ENCODE measurements at regions not wholly inside any gene's neighbourhood (a gene's known extent, or its start where the extent isn't known, plus 50 kb on each side); places are given as distances from the start of the nearest gene placed in this dataset.

DNA sequence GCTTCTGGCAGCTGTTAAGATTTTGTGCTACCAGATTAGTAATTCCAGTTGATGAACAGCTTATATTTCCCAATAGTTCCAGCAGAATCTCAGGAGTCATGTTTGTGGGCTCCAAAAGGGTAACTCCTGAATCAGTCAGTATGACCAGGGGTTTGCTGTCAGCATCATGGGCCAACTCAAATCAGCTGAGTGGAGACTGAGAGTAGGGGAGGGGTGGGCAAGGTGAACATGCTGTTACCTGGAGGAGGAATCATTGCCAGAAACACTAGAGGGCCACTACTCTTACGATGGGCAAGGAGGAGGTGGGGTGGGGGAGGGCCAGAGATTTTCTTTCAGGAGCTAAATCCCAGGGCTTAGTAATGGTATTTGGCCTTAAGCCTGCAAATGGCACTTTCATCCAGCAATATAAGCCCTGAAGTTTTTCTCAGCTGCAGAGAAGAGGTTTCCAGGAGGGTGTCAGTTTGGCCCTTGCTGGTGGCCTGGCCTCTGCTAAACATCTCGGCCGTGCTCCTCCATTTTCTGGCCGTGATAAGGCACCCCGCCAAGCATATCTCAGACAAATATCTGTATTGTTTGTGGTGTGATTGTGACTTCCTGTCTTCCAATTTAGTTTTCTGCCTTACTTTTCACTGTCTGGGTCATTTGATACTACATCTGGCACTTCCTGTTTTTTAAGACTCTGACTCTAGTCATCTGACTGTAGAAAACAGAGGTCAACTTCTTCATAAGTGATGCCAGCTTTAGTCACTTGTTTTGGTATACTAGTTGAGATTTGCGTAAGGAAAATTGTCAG is 120.5 kb upstream of the CXCR4 start:
- DNase-seq: no peak

DNA sequence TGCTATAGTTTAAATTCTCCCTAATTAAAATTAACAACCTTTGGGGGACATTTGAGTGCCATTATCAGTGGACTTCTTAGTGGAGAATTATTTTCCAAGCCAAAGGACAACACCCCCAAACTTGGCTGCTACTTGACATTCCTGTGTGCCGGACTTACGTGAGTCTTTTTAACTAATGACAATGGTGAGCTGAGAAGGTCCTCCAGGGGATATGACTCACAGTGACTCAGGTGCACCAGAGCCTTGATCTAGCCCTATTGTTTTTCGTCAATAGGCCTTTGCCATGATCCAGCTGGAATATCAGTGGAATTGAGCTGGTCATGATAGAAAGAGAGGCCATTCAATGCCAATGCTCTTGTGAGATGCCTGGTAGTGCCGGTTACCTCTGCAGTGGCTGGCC is 118.1 kb upstream of the CXCR4 start:
- DNase-seq: no peak

DNA sequence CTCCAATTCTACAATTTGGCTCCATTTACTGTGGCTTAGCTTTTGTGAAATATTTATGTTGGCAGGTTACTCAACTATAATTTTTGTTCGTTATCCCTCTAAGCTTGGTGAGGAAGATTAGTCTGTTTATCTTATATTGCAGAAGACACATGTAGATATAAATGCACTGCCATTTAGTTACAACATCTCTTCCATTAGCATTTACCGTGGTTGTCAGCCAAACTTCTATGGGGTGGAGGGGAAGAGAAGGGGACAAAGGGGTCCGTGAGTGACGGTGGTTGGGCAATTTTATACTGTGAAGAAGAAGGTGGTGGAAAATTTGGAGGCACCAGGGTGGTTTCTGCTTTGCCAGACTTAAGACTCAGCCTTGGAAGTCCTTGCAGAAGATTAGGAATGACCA is 117.6 kb upstream of the CXCR4 start:
- DNase-seq: no peak

DNA sequence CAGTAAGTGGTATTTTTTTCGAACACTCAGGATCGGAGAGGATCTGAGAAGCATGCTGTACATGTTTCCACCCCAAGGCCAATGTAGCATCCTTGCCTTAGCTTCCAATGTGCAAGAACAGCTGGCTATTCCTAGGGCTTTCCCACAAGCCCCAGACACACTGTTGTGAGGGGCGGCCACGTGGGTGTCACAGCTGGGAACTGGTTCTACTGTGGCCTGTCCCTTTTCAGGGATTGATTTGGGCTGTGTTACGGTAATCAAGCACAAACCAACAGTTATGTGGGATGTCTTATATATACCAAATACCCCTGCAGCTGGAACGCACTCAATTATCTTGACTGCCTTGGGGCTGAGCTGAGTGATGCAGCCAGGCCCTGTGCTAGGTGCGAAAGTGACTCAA is 116.3 kb upstream of the CXCR4 start:
- DNase-seq: no peak

DNA sequence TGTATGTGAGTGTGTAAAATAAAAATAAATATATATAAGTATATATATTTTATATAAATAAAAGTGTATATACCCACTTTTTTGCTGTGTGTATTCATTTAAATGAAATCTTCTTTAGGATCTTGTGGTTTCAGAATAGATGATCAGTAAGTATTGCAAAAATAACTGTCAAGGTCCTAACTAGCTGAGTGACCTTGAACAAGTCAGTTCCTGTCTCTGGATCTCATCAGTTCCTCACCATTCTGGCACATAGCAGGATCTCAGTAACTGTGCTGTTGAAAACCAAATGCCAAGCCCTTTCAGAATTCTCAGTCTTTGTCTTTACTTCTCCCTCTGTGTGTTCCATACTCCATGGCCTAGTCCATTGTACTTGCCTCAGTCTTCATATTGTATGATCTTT is 115.3 kb upstream of the CXCR4 start:
- DNase-seq: no peak

DNA sequence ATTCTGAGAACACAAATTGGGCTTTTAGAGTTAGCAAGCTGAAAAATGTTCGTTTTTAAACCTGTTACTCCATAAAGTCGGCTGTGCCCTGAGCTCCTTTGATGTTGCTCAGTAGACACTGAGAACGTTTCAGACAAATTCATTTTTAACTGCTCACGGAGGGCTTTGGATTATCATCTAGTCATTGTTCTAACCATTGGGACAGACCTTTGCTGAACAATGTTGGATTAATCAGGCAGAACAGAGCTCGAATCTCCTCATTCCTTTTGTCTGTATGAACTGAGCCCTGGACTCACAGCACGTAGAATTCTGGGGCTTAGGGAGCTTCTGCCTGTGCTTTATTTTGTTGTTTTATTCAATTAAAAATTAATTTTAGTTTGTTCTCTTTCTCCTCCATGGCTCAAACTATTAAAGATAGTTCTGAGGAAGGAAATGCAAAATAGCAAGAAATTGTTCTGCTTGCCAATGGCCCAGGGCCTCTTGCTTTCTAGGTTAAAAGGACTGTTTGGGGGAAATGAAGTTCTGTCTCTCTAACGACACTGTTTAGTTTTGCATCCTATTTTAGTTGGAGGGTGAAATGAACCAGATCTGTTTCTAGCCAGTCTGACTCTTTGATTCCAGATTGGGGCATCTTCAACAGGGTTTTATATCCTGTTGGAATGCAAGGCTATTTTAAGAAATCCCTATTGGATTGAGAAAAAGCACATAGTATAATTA is 114.7 kb upstream of the CXCR4 start:
- DNase-seq: no peak

DNA sequence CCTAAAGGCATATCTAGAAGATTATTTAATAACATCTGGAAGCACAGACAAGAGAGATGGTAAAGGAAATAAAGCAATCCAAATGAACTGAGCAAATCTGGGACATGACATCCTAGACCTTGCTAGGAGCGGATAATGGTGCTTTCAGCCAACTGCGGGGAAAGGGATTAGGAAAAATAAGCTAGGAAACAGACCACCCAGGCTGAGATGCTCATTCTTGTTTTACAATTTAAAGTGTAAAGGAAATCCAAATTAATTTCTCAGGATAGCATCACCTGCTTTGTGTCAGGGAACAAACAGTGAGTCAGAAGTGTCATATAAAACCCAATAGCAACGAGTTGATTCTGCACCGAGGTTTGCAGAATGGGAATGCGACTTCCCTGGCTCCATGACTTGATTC is 112.5 kb upstream of the CXCR4 start:
- no peak for DNase-seq

DNA sequence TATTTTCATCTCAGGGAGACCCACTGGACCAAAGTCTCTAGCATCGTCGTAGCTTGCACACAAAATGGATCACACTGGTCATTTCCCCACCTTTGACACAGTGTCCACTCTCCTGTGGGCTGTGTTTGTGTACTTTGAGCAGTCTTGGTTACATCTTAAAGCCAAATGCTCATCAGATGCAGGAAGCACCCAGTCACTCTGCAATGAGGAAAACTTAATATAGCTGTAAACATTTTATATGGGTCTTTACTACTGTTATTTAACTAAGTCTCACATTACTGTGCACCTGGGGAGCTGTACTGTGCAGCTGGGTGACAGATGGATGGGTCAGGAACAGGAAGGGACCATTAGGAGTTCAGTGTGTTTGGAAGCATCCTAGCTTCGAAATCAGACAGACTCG is 109.0 kb upstream of the CXCR4 start:
- no peak for DNase-seq

DNA sequence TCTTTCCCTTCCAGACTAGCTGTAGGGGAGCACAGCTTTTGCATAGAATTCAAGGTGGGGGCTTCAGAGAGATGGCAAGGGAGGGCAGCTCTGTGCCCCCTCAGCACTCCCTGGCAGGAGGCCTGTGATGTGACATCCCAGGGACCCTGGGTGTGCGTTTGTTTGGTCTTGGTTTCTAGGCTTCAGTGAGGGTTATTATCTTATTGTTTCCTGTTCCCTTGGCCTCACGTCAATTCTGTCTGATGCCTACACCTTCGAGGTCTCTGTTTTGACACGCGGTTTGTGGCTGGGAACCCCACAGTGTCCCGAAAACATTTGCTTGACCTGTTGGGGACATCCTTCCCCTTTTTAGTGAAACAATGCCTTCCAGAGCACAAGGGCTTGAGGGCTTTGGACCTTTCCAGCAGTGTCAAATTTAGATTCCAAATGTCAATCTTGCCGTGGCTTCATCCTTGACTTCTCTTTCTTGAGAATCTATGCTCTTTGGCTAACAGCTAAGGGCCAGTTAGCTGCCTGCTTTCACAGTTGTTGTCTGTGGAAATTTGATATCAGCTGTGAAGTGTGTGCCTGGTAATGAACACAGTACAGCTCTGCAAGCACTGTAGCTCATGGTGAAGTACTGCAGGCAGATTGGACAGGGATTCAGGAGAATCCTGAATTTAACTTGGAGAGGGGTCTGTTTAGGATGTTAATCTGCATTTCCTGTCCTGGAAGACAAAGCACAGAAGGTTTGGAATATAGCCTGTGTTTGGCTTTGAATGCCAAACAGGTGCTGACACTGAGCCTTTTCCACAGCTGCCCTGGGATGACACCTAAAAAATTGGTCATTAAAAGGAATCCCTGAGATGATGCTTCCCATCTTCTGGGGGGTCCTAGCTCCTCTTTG is 108.2 kb upstream of the CXCR4 start:
- DNase-seq: no peak

DNA sequence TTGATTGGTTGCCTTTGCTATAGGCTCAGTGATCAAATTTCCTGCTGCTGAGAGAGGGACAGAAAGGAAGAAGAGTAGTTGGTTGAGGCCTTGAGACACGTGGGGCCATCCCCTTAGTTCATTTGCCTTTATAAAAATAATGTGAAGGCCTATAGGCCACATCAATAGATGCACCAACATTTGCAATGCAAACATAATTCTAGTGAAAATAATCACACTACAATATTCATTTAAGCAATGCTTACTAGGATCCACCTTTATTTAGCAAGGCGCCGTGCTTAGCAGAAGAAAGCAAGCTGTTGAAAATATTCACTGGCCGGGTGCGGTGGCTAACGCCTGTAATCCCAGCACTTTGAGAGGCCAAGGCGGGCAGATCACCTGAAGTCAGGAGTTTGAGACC is 105.3 kb upstream of the CXCR4 start:
- no peak for DNase-seq

DNA sequence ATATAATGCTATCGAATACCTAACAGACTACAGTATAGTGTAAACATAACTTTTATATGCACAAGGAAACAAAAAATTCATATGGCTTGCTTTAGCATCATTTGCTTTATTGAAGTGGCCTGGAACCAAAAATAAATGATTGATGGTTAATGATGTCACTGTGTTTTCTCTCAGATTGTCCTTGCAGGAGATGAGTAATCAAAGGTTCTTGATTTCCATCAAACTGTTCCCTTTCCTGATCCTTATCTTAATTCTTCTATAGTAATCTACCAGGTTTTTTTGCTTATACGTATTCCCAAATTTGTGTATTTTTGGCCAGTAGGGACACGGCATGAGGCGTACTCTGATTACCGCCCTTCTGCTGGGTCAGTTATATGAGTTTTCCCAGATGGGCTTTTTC is 104.9 kb upstream of the CXCR4 start:
- no peak for DNase-seq

DNA sequence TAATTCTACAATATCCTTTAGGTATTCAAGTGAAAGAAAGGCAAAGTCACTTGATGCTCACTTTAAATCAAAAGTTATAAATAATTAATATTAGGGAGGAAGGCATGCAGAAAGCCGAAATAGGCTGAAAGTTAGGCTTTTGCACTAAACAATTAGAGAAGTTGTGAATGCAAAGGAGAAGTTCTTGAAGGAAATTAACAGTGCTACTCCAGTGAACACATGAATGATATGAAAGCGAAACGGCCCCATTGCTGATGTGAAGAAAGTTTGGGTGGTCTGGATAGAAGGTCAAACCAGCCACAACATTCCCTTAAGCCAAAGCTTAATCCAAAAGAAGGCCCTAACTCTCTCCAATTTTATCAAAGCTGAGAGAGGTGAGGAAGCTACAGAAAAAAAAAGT is 103.1 kb upstream of the CXCR4 start:
- DNase-seq: no peak

DNA sequence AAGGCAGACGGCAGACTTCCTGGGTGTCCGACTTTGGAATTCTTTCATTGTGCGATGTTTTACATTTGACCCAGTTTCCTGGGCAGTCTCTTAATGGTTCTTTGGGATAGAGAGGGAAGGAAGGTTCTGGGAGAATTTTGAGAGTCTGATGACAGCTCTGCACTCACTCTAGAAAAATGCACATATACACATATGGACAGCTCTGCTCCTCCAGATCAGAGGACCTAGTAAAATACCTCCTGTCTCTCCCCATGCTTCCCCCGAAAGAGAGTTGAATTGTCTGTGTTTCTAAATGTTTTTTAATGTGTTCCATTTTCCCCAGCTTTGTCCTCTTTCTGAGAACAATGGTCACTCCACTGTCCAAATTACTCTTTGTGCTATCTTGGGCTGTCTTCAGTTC is 102.0 kb upstream of the CXCR4 start:
- no peak for DNase-seq

DNA sequence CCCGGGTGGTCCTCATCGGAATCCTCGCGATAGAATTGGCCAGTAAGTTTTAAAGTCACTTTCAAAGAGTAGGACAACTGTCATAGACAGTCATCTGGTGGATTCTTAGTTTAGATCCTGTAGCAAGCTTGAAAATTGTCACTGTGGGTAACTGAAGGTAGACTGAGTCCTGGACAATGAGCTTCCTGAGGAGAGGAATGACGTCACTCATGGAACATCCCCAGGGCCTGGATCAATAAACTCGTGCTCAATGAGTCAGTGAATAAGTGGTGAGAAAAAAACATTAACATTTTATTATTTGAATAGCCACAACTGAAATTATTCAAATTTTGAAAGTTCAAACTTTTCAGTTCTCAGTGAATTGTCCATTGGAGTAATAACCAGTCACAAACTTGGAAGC is 101.4 kb upstream of the CXCR4 start:
- DNase-seq: no peak

DNA sequence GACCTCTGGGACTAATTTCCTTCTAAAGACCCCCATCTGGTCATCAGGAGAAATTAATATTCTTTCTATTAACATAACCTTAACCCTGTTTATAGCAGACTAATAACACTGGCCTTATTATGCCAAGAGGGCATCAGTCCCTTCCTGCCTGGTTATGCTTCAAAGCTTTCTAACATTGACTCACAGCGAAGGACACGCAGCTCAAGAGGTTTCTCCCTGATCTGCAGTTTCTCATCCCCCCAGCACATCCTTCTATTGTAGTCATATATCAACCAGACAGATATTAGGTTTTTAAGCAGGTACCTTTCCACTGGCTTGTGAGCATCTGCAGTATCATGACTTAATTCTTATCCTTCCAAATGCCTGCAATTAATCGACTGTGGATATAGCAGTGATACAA is 100.0 kb upstream of the CXCR4 start:
- DNase-seq: no peak

DNA sequence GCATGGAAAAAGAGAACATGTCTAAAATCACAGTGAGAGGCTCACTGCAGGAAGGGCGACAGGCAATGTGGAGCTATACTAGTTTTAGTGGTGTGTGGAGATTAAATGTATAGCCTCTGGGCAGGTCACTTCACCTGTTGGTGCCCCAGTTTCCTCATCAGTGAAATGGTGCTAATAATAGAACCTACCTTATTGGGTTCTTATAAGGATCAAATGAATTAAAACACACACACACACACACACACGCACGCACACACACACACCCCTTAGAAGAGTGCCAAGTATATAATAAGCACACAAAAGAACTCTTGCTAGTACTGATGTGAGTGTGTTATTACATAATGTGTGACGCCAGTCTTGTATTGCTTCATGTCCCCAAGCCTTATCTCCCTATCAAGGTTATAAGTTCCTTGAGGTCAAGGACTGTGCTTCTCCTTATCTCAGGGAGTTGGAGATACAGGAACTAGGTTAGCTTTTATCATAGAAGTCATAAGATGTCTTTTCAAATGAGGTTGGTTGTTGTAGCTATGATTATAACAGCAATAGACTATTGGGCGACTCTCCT is 98.0 kb upstream of the CXCR4 start:
- DNase-seq: no peak

DNA sequence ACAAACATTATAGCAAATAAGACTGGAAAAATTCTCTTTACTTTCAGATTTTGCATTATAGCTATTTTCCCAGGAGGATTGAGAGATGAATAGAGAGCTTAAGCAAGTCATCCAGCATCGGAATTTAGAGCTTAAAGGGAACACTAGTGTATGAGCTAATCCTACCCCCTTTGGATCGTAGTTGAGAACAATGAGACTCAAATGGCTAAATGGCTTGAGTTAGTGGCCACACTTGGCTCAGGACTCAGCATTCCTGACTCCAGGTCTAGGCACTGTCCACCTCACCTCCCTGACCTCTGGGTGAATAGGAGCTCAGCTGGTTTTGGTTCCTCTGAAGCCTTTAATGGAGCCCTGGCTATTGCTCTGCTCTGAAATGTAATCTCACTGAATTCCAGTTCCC is 97.5 kb upstream of the CXCR4 start:
- DNase-seq: no peak

DNA sequence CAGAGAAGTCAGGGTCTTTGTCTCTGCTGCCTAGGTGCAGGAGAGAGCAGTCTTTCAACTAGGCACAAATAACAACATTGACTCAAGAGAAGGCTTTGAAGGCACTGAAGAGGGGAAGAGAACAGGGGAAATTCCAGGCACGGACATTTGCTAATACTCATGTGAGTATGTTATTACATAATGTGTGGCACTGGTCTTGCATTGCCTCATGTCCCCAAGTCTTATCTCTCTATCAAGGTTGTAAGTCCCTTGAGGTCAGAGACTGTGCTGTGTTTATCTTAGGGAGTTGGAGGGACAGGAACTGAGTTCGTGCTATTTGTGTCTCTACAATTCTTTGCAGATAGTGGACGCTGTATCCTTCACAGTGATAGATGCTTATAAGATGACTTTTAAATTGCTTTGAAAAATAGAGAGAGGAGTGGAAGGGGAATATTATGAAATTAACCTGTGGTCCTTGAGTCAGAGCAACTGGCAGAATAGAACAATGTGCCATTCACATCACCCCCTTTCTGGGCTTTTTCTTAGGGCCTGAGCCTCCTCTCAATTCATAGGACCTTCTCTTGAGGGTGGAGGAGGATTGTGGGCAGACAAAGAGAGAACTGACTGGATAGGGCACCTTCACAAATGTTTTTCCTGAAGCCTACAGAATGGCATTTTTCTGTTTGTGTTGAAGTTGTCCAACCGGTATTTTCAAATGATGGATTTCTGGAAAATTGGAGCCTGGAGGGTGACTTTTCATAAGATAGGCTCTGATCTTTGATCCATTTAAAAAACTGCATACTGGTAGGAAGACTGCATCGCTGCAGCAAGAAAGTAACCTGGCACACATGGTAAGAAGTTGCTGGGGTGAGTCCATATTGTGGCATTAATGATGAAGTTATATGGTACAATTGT is 96.6 kb upstream of the CXCR4 start:
- DNase-seq: no peak

DNA sequence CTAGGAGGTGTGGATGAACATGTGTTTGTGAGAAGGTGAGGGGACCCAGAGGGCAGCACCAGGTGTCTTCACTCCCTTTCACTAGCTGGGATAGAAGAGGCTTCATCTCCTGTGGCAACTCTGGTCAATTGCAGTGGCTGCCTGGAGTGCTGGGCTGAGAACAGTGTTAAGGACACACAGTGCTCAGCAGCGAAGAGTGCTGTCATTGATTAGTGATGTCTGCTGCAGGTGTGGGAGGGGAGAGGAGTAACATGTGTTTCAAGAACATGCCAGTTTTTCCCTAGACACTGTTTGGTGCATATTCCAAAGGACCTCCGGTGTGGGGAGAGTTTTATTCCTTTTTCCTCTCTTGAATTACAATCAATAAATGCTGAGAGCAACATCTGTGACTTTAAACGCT is 95.9 kb upstream of the CXCR4 start:
- no peak for DNase-seq

DNA sequence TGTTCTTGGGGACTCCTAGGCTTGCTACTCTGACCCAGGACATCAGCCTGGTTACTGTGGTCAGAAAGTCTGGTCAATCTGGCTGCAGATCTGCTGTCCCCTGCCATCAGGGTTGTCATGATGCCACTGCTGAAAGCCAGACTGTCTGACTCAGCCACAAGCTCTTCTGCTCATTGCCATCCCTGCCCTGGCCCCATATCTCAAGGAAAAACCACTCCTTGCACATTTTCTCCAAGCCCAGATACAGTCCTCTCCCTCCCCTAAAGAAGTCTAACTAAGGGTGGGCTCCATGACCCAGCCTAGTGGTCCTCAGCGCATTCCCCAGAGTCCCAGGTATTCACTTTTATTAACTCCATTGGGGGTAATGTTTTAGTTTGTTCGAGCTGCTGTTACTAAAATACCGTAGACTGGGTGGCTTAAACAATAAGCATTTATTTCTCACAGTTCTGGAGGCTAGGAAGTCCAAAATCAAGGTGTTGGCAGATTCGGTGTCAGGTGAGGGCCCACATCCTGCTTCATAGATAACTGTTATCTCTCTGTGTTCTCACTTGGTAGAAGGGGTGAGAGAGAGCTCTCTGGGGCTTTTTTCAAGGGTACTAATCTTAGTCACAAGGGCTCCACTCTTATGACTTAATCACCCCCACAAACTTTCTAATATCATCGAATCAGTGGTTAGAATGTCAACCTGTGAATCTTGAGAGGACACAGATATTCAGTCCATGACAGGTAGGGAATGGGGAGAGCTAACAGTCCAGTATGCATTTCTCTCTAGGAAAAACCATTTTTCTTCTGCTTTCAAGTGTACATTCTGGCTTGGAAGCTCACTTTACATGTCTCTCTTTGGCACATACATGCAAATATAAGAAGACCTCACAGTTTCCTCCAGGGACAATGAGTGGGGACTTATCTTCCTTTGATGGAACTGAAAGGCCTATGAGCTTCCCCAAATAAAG is 94.8 kb upstream of the CXCR4 start:
- DNase-seq: no peak

DNA sequence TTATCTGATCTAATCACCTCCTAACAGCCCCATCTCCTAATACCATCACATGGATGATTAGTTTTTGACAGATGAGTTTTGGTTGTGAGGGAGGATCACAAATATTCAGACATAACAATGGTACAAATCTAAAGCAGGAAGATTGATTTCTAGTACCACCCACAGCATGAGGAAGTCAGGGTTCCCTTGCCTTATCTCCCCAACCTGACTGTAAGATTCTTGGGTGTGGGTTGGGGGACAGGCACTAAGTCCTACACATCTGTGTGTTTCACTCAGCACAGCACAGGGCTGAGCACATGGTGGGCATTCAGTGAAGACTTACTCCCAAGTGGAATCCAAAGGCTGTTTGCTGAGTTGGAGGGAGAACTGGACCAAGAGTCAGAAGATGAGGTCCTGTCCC is 93.8 kb upstream of the CXCR4 start:
- no peak for DNase-seq
